ENCODE measurements at regions not wholly inside any gene's neighbourhood (a gene's known extent, or its start where the extent isn't known, plus 50 kb on each side); places are given as distances from the start of the nearest gene placed in this dataset.
"Not testable (repeated sequence)": the region's sequence is repeated elsewhere in the genome, so short reads cannot be mapped to it uniquely, and the experiment has no call there.

DNA sequence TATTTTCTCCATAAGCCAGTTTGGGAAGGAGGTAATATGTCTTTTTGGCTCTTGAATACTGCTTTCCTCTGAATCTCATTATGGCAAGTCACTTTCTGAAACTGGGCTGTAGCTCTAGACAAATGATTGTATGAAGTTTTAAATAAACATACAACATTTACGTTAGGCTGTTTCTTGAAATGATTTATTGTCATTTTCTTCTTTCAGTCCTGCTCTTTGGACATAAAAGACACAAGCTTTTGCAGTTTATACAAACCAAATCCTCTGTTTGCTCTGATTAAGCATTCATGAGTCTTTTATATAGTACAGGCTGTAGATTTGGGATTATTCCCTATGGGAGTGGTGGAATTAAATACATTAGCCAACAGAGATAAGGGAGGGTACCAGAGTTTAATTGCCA is 139.7 kb downstream of the CEP120 start:
- DNase-seq (ENCODE audit: low spot score), result no peak
- Mint-ChIP-seq H3K9me3 (ENCODE audit: low read depth) (no peaks in the 10 kb centered on the region), H3K36me3 (ENCODE audit: low read depth) (no peaks in the 10 kb centered on the region), H3K4me3 (ENCODE audit: unreplicated experiment) (no peak overlapping the region), H3K27me3 (ENCODE audit: low read depth) (peaks cover 41% of the 10 kb centered on the region), H3K4me1 (ENCODE audit: low read depth) (peaks cover 11% of the 10 kb centered on the region), H3K27ac (ENCODE audit: unreplicated experiment) (no peak overlapping the region)
- TF ChIP-seq, protein P1, sequence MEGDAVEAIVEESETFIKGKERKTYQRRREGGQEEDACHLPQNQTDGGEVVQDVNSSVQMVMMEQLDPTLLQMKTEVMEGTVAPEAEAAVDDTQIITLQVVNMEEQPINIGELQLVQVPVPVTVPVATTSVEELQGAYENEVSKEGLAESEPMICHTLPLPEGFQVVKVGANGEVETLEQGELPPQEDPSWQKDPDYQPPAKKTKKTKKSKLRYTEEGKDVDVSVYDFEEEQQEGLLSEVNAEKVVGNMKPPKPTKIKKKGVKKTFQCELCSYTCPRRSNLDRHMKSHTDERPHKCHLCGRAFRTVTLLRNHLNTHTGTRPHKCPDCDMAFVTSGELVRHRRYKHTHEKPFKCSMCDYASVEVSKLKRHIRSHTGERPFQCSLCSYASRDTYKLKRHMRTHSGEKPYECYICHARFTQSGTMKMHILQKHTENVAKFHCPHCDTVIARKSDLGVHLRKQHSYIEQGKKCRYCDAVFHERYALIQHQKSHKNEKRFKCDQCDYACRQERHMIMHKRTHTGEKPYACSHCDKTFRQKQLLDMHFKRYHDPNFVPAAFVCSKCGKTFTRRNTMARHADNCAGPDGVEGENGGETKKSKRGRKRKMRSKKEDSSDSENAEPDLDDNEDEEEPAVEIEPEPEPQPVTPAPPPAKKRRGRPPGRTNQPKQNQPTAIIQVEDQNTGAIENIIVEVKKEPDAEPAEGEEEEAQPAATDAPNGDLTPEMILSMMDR (IDR thresholded peaks at IDR 0.05), result no peak

DNA sequence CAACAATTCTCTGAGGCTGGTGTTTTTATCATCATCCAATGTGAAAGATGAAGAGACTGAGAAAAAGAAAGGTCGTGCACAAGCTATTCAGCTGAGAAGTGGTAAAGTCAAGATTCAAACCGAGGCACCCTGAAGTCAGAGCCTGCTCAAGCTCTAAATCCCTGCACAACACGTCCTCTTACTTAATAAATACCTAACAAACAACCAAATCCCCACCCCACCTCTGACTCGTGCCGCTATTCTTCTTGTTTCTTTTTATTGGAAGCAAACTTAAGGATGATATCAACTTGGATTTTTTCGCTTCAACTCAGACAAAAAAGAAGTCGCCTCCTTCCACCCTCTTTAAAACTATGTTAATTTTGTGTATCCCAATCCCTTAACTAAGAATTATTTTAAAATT is 140.2 kb downstream of the CEP120 start:
- H3K9me3 Mint-ChIP-seq (ENCODE audit: low read depth), result no peaks in the 10 kb centered on the region
- H3K27me3 Mint-ChIP-seq (ENCODE audit: low read depth), result peaks cover 41% of the 10 kb centered on the region
- TF ChIP-seq, protein P1 (IDR thresholded peaks at IDR 0.05), result no peak
- H3K4me3 Mint-ChIP-seq (ENCODE audit: unreplicated experiment), result no peak overlapping the region
- DNase-seq (ENCODE audit: low spot score), result no peak
- H3K36me3 Mint-ChIP-seq (ENCODE audit: low read depth), result no peaks in the 10 kb centered on the region
- peaks cover 11% of the 10 kb centered on the region for H3K4me1 Mint-ChIP-seq (ENCODE audit: low read depth)
- H3K27ac Mint-ChIP-seq (ENCODE audit: unreplicated experiment), result no peak overlapping the region

GRCh38 chr5:123282444-123282843 is 140.8 kb downstream of the CEP120 start:
- TF ChIP-seq, protein P1 (IDR thresholded peaks at IDR 0.05), result no peak
- no peaks in the 10 kb centered on the region for H3K36me3 Mint-ChIP-seq (ENCODE audit: low read depth)
- H3K27ac Mint-ChIP-seq (ENCODE audit: unreplicated experiment), result no peak overlapping the region
- H3K27me3 Mint-ChIP-seq (ENCODE audit: low read depth), result peaks cover 41% of the 10 kb centered on the region
- peaks cover 11% of the 10 kb centered on the region for H3K4me1 Mint-ChIP-seq (ENCODE audit: low read depth)
- no peaks in the 10 kb centered on the region for H3K9me3 Mint-ChIP-seq (ENCODE audit: low read depth)
- H3K4me3 Mint-ChIP-seq (ENCODE audit: unreplicated experiment), result no peak overlapping the region
- no peak for DNase-seq (ENCODE audit: low spot score)

DNA sequence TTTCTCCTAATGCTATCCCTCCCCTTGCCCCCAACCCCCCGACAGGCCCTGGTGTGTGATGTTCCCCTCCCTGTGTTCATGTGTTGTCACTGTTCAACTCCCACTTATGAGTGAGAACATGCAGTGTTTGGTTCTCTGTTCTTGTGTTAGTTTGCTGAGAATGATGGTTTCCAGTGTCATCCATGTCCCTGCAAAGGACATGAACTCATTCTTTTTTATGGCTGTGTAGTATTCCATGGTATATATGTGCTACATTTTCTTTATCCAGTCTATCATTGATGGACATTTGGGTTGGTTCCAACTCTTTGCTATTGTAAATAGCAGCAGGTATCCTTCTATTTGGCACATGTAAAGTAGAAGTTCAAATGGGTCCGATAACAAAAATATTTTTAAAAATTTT is 142.3 kb downstream of the CEP120 start:
- H3K9me3 Mint-ChIP-seq (ENCODE audit: low read depth); H3K4me3 Mint-ChIP-seq (ENCODE audit: unreplicated experiment); H3K27ac Mint-ChIP-seq (ENCODE audit: unreplicated experiment); H3K36me3 Mint-ChIP-seq (ENCODE audit: low read depth); DNase-seq (ENCODE audit: low spot score): not testable (repeated sequence)
- H3K4me1 Mint-ChIP-seq (ENCODE audit: low read depth), result peaks cover 20% of the 10 kb centered on the region
- peaks cover 38% of the 10 kb centered on the region for H3K27me3 Mint-ChIP-seq (ENCODE audit: low read depth)

GRCh38 chr5:123279136-123279535 is 144.1 kb downstream of the CEP120 start:
- Mint-ChIP-seq H3K27ac (ENCODE audit: unreplicated experiment) (no peak overlapping the region), H3K27me3 (ENCODE audit: low read depth) (peaks cover 41% of the 10 kb centered on the region), H3K9me3 (ENCODE audit: low read depth) (no peaks in the 10 kb centered on the region), H3K36me3 (ENCODE audit: low read depth) (no peaks in the 10 kb centered on the region), H3K4me1 (ENCODE audit: low read depth) (peaks cover 11% of the 10 kb centered on the region), H3K4me3 (ENCODE audit: unreplicated experiment) (no peak overlapping the region)
- TF ChIP-seq, protein P1 (IDR thresholded peaks at IDR 0.05), result no peak
- DNase-seq (ENCODE audit: low spot score), result no peak

GRCh38 chr5:123278284-123278683 is 144.9 kb downstream of the CEP120 start:
- Mint-ChIP-seq H3K9me3 (ENCODE audit: low read depth) (no peaks in the 10 kb centered on the region), H3K4me1 (ENCODE audit: low read depth) (peaks cover 11% of the 10 kb centered on the region), H3K27ac (ENCODE audit: unreplicated experiment) (no peak overlapping the region), H3K36me3 (ENCODE audit: low read depth) (no peaks in the 10 kb centered on the region), H3K4me3 (ENCODE audit: unreplicated experiment) (no peak overlapping the region), H3K27me3 (ENCODE audit: low read depth) (peaks cover 34% of the 10 kb centered on the region)
- DNase-seq (ENCODE audit: low spot score), result no peak
- TF ChIP-seq, protein P1 (IDR thresholded peaks at IDR 0.05), result no peak
